ENCODE measurements at regions not wholly inside any gene's neighbourhood (a gene's known extent, or its start where the extent isn't known, plus 50 kb on each side); places are given as distances from the start of the nearest gene placed in this dataset.

GRCh38 chr4:17197070-17197469, 298.6 kb upstream of the LDB2 start:
- DNase-seq (no peak), ATAC-seq (no peak)
- CTCF ChIA-PET = no interaction called here
- Mint-ChIP-seq H3K9me3 (no peaks in the 10 kb centered on the region), H3K4me3 (no peak overlapping the region), H3K27me3 (peaks cover 8% of the 10 kb centered on the region), H3K36me3 (ENCODE audit: low read depth) (no peaks in the 10 kb centered on the region), H3K4me1 (ENCODE audit: low read depth) (no peaks in the 10 kb centered on the region), H3K27ac (no peak overlapping the region)
- POLR2A ChIA-PET = no interaction called here
- no peak for TF ChIP-seq CTCF (IDR thresholded peaks at IDR 0.05)
- intact Hi-C loops (cut with micrococcal nuclease) = no loop called here

GRCh38 chr4:17195461-17196275, 297.2 kb upstream of the LDB2 start:
- CTCF ChIA-PET = no interaction called here
- Mint-ChIP-seq H3K27me3 (peaks cover 4% of the 10 kb centered on the region), H3K27ac (no peak overlapping the region), H3K4me3 (no peak overlapping the region), H3K4me1 (ENCODE audit: low read depth) (no peaks in the 10 kb centered on the region), H3K9me3 (no peaks in the 10 kb centered on the region), H3K36me3 (ENCODE audit: low read depth) (no peaks in the 10 kb centered on the region)
- no peak for ATAC-seq
- TF ChIP-seq CTCF (IDR thresholded peaks at IDR 0.05) = no peak
- POLR2A ChIA-PET = no interaction called here
- DNase-seq = no peak
- intact Hi-C loops (cut with micrococcal nuclease) = no loop called here

- TF ChIP-seq CTCF (IDR thresholded peaks at IDR 0.05) = no peak
- no peak for DNase-seq
- ATAC-seq = no peak
- H3K4me1 Mint-ChIP-seq (ENCODE audit: low read depth) = no peaks in the 10 kb centered on the region
- H3K36me3 Mint-ChIP-seq (ENCODE audit: low read depth) = no peaks in the 10 kb centered on the region
- intact Hi-C loops (cut with micrococcal nuclease) = no loop called here
- no peaks in the 10 kb centered on the region for H3K9me3 Mint-ChIP-seq
- H3K27ac Mint-ChIP-seq = no peak overlapping the region
- POLR2A ChIA-PET = no interaction called here
- no peak overlapping the region for H3K4me3 Mint-ChIP-seq
- peaks cover 2% of the 10 kb centered on the region for H3K27me3 Mint-ChIP-seq
- CTCF ChIA-PET = no interaction called here
Measured at GRCh38 chr4:17194586-17194985, 296.1 kb upstream of the LDB2 start.

- Mint-ChIP-seq H3K9me3 (no peaks in the 10 kb centered on the region), H3K27me3 (peaks cover 3% of the 10 kb centered on the region), H3K36me3 (ENCODE audit: low read depth) (no peaks in the 10 kb centered on the region), H3K27ac (no peak overlapping the region), H3K4me3 (no peak overlapping the region), H3K4me1 (ENCODE audit: low read depth) (no peaks in the 10 kb centered on the region)
- intact Hi-C loops (cut with micrococcal nuclease) = no loop called here
- CTCF ChIA-PET = no interaction called here
- DNase-seq = no peak
- POLR2A ChIA-PET = no interaction called here
- no peak for TF ChIP-seq CTCF (IDR thresholded peaks at IDR 0.05)
- no peak for ATAC-seq
Measured at GRCh38 chr4:17189759-17190158, 291.3 kb upstream of the LDB2 start.

GRCh38 chr4:17189401-17189720, 290.9 kb upstream of the LDB2 start:
- Mint-ChIP-seq H3K27ac (no peak overlapping the region), H3K4me1 (ENCODE audit: low read depth) (no peaks in the 10 kb centered on the region), H3K27me3 (peaks cover 1% of the 10 kb centered on the region), H3K9me3 (no peaks in the 10 kb centered on the region), H3K4me3 (no peak overlapping the region), H3K36me3 (ENCODE audit: low read depth) (no peaks in the 10 kb centered on the region)
- CTCF ChIA-PET = no interaction called here
- no peak for ATAC-seq
- intact Hi-C loops (cut with micrococcal nuclease) = no loop called here
- POLR2A ChIA-PET = no interaction called here
- TF ChIP-seq CTCF (IDR thresholded peaks at IDR 0.05) = no peak
- DNase-seq = no peak

Measured in activated CD8-positive, alpha-beta T cell treated with anti-CD3 and anti-CD28 coated beads for 36 hours (primary cell).